Sigmoid colon (tissue), 6 donors: ENCODE measurements at regions not wholly inside any gene's neighbourhood (a gene's known extent, or its start where the extent isn't known, plus 50 kb on each side); places are given as distances from the start of the nearest gene placed in this dataset.

Source experiments
- DNase-seq: peaks from one replicate; pipeline ENCODE4 v3.0.0-alpha.2; 2019
- H3K27ac ChIP-seq, 4 donors: fragments of 200-600 bp; sonication (generic); one replicate each; pipeline ENCODE4 v1.5.1; 2016 to 2019; ENCODE audit warnings: mild to moderate bottlenecking in 1 of 4
- H3K27me3 ChIP-seq, 3 donors: fragments of 200-600 bp; sonication (generic); one replicate each; pipeline ENCODE4 v1.5.1; 2019; ENCODE audit warnings: mild to moderate bottlenecking in 1 of 3
- H3K36me3 ChIP-seq, 4 donors: fragments of 200-600 bp; sonication (generic); one replicate each; pipeline ENCODE4 v1.5.1; 2016 to 2019
- H3K4me1 ChIP-seq, 4 donors: fragments of 200-600 bp; sonication (generic); one replicate each; pipeline ENCODE4 v1.5.1; 2017 to 2019
- H3K4me3 ChIP-seq, 4 donors: fragments of 200-600 bp; sonication (generic); one replicate each; pipeline ENCODE4 v1.5.1; 2017 to 2019; ENCODE audit warnings: mild to moderate bottlenecking in 2 of 4, moderate library complexity in 1 of 4
- H3K9me3 ChIP-seq, 4 donors: fragments of 200-600 bp in 3 of 4; sonication (generic) in 3 of 4; one replicate each; pipeline versions ENCODE4 v1.5.1 to v1.6.1; 2013 to 2019
- CTCF ChIP-seq, 4 experiments: fragments of 450-650 bp in 3 of 4; fragments of 200-600 bp in 1 of 4; IDR thresholded peaks; one replicate each; pipeline ENCODE4 v1.5.1; 2016 to 2019; ENCODE audit warnings: antibody characterized with exemption in 4 of 4, mild to moderate bottlenecking in 3 of 4, moderate library complexity in 2 of 4
- EP300 ChIP-seq, 4 donors: sonication (generic); formaldehyde crosslinking; IDR thresholded peaks; one replicate each; pipeline ENCODE4 v1.6.1; 2017; ENCODE audit warnings: antibody characterized with exemption in 4 of 4
- POLR2A ChIP-seq, 2 donors: fragments of 450-650 bp; IDR thresholded peaks; one replicate each; pipeline ENCODE4 v1.6.1; 2016; ENCODE audit warnings: antibody characterized with exemption in 2 of 2, mild to moderate bottlenecking in 2 of 2, moderate library complexity in 2 of 2
- POLR2AphosphoS5 ChIP-seq, 4 donors: sonication (generic); formaldehyde crosslinking; IDR thresholded peaks; one replicate each; pipeline ENCODE4 v1.6.1; 2017; ENCODE audit warnings: antibody characterized with exemption in 4 of 4
- WGBS, 2 donors: extraction: QIAGEN DNeasy Blood & Tissue Kit; methylation state at CpG; one replicate each; pipeline ENCODE4 v1.1.7; 2013; 5-methylcytosine and 5-hydroxymethylcytosine counted together
- intact Hi-C: fragments of 100-400 bp; cut with DNase I; formaldehyde crosslinking; loops from one replicate; pipeline ENCODE4 v1.15.1; 2023
- donor health status: healthy with polysubstance abuse.
- donor health status: healthy.

DNA sequence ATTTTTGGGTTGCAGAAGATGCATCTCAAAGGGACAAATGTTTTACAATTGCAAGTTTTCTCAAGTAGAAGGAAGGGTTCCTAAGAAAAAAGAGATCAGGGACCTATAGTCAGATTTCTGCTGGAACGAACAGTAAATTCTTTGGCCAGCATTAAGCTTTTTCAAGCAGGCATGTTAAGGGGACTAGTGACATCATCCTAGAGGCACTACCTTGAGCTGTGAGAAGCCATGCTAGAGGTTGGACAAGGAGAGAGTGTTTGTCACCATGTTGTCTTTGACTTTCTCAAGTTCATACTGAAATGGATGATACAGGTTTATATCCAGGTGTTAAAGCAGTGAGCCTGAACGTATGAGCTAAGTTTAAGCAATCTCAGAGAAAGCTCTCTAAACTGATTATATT is 85.2 kb upstream of the WDR72 start:
- H3K27ac ChIP-seq: no peak overlapping the region
- intact Hi-C loops: no loop called here

DNA sequence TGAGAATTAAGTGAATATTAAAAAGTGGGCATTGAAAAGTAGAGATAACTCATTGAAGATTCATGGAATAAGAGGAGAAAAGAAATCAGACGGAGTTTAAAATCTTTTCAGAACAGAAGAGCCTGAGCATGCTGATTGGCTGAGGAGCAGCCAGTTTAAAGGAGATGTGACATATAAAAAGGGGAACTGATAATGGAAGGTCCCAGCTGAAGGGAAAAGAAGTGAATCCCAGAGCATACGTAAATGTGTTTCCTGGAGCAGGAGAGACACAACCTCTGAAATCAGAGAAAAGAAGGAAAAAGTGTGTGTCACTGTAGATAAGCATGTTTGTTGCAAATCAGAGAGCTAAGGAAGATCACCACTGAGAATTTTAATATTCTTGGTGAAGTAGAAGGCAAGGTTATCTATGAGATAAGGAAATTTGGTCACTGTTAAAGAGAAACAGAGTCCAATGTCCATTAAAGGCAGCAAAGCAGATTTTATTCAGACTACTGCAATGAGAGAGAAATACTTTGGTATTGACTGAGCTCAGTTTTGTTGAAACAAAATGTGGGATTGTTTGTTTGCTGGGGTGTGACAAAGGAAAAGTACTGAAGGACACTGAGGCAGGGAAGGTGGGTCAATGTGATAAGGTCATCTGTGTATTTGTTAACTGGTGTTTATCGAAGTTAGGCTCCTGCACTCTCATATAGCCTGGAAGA is 84.6 kb upstream of the WDR72 start:
- Histone ChIP-seq H3K9me3 (no peaks in the 10 kb centered on the region), H3K27ac (no peak overlapping the region)
- WGBS, 2 donors: 40 to 54% methylated on average over 3 of the region's 3 CpGs

More for the DNA sequence above, 85.2 kb upstream of the WDR72 start:
- Histone ChIP-seq H3K9me3 (no peaks in the 10 kb centered on the region), H3K4me3 (no peak overlapping the region), H3K36me3 (no peaks in the 10 kb centered on the region), H3K4me1 (no peaks in the 10 kb centered on the region), H3K27me3 (no peaks in the 10 kb centered on the region)
- WGBS, 2 donors: 67 to 86% methylated on average over 2 of the region's 2 CpGs
- TF ChIP-seq EP300 (IDR thresholded peaks at IDR 0.05) (no peak), CTCF (IDR thresholded peaks at IDR 0.05) (no peak), POLR2AphosphoS5 (IDR thresholded peaks at IDR 0.05) (no peak), POLR2A (IDR thresholded peaks at IDR 0.05) (no peak)
- no peak for DNase-seq

GRCh38 chr15:53843166-53843565 is 83.7 kb upstream of the WDR72 start:
- TF ChIP-seq POLR2AphosphoS5 (IDR thresholded peaks at IDR 0.05) (no peak), CTCF (IDR thresholded peaks at IDR 0.05) (no peak)
- Histone ChIP-seq H3K9me3 (no peaks in the 10 kb centered on the region), H3K27ac (no peak overlapping the region), H3K27me3 (no peaks in the 10 kb centered on the region), H3K4me3 (no peak overlapping the region), H3K4me1 (no peaks in the 10 kb centered on the region), H3K36me3 (no peaks in the 10 kb centered on the region)
- DNase-seq: no peak
- intact Hi-C loops: no loop called here
- WGBS, 2 donors: 89 to 92% methylated on average over 2 of the region's 2 CpGs

More for the DNA sequence above, 84.6 kb upstream of the WDR72 start:
- no peak for DNase-seq
- TF ChIP-seq CTCF (IDR thresholded peaks at IDR 0.05) (no peak), POLR2A (IDR thresholded peaks at IDR 0.05) (no peak), EP300 (IDR thresholded peaks at IDR 0.05) (no peak), POLR2AphosphoS5 (IDR thresholded peaks at IDR 0.05) (no peak)
- intact Hi-C loops: no loop called here
- no peaks in the 10 kb centered on the region for H3K4me1 ChIP-seq
- no peak overlapping the region for H3K4me3 ChIP-seq
- no peaks in the 10 kb centered on the region for H3K36me3 ChIP-seq
- no peaks in the 10 kb centered on the region for H3K27me3 ChIP-seq

DNA sequence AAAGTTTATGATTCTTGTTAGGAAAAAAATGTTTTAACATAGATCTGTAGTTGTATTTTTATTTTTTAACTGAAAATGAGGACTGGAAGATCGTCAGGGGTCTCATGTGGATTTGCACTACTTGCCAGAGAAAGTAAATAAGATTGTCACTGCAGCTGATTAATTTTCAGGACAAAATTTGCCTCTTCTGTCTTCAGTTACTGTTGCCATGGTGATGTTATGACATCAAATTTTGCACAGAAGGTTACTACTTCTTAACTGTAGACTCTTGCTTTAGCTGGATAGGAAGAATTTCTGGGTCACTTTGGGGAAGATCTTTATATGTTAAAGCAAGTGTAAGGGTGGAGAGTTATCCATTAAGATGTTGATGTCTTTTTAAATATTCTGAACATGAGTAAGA is 82.2 kb upstream of the WDR72 start:
- WGBS, 2 donors: 0 to 44% methylated on average over 1 of the region's 1 CpG
- TF ChIP-seq POLR2AphosphoS5 (IDR thresholded peaks at IDR 0.05) (no peak), EP300 (IDR thresholded peaks at IDR 0.05) (no peak), CTCF (IDR thresholded peaks at IDR 0.05) (no peak), POLR2A (IDR thresholded peaks at IDR 0.05) (no peak)
- H3K36me3 ChIP-seq: no peaks in the 10 kb centered on the region
- peaks cover 0 to 8% (median 0%) of the 10 kb centered on the region in 4 donors for H3K4me1 ChIP-seq
- H3K27ac ChIP-seq: no peak overlapping the region
- DNase-seq: no peak
- H3K4me3 ChIP-seq: no peak overlapping the region
- no peaks in the 10 kb centered on the region for H3K9me3 ChIP-seq
- no peaks in the 10 kb centered on the region for H3K27me3 ChIP-seq
- intact Hi-C loops: no loop called here

GRCh38 chr15:53840681-53841080 is 81.2 kb upstream of the WDR72 start:
- DNase-seq: no peak
- Histone ChIP-seq H3K9me3 (no peaks in the 10 kb centered on the region), H3K27ac (no peak overlapping the region), H3K36me3 (no peaks in the 10 kb centered on the region), H3K4me1 (peaks cover 0 to 9% (median 0%) of the 10 kb centered on the region in 4 donors), H3K4me3 (no peak overlapping the region), H3K27me3 (no peaks in the 10 kb centered on the region)
- intact Hi-C loops: no loop called here
- TF ChIP-seq POLR2AphosphoS5 (IDR thresholded peaks at IDR 0.05) (no peak), EP300 (IDR thresholded peaks at IDR 0.05) (no peak), CTCF (IDR thresholded peaks at IDR 0.05) (no peak), POLR2A (IDR thresholded peaks at IDR 0.05) (no peak)
- 94 to 96% methylated on average over 2 of the region's 2 CpGs for WGBS, 2 donors
